Psoas muscle (tissue), 7 donors: ENCODE measurements at regions not wholly inside any gene's neighbourhood (a gene's known extent, or its start where the extent isn't known, plus 50 kb on each side); places are given as distances from the start of the nearest gene placed in this dataset.

Experiments used
- ATAC-seq, 4 donors: fragments of 200-7000 bp; cut with Tn5 transposase; one replicate each; pipeline ENCODE4 v1.9.1; 2020; ENCODE audit warnings: moderate library complexity in 3 of 4, mild to moderate bottlenecking in 2 of 4
- DNase-seq, 2 donors: peaks; one replicate each; pipeline ENCODE4 v3.0.0-alpha.2; 2020
- H3K27ac ChIP-seq: fragments of 200-600 bp; one replicate; pipeline ENCODE4 v1.8.0; 2022
- H3K27me3 ChIP-seq, 3 donors: fragments of 200-600 bp in 1 of 3; one replicate each; pipeline versions ENCODE4 v1.6.1 to v1.8.0; 2013 to 2022; ENCODE audit warnings: low read length in 2 of 3, mild to moderate bottlenecking in 2 of 3, moderate library complexity in 1 of 3; ENCODE audit not compliant: insufficient read depth in 3 of 3
- H3K36me3 ChIP-seq, 2 donors: fragments of 200-600 bp in 1 of 2; one replicate each; pipeline versions ENCODE4 v1.6.1 to v1.8.0; 2013 to 2022; ENCODE audit warnings: low read depth in 1 of 2, mild to moderate bottlenecking in 1 of 2, moderate library complexity in 1 of 2; ENCODE audit not compliant: insufficient read depth in 1 of 2
- H3K4me1 ChIP-seq: fragments of 200-600 bp; one replicate; pipeline ENCODE4 v1.8.0; 2022
- H3K4me3 ChIP-seq: fragments of 200-600 bp; one replicate; pipeline ENCODE4 v1.8.0; 2022; ENCODE audit warnings: mild to moderate bottlenecking
- H3K9me3 ChIP-seq: fragments of 200-600 bp; one replicate; pipeline ENCODE4 v1.8.0; 2022
- CTCF ChIP-seq: fragments of 200-600 bp; IDR thresholded peaks from one replicate; pipeline ENCODE4 v1.8.0; 2022; ENCODE audit warnings: antibody characterized with exemption
- WGBS, 3 donors: extraction: QIAGEN DNeasy Blood & Tissue Kit; methylation state at CpG; one replicate each; pipeline versions ENCODE4 v1.1.6 to v1.1.7; 2013; 5-methylcytosine and 5-hydroxymethylcytosine counted together
- intact Hi-C, 2 donors: fragments of 100-400 bp; cut with DNase I; formaldehyde crosslinking; loops; one replicate each; pipeline versions ENCODE4 v1.11.0 to v1.14.2; 2022
- donor health status: healthy with polysubstance abuse.
- donor health status: DM: no; HTN: no; CAD: no; lungs with moderate emphysema.
- donor health status: Bipolar disorder and iron deficiency.
- donor health status: healthy.
- donor health status: DM: yes; HTN: yes; CAD: no.
- donor health status: DM: no; HTN: no; CAD: no.
- donor health status: DM: yes; HTN: yes; CAD: no.

- no peak overlapping the region for H3K4me3 ChIP-seq
- intact Hi-C loops, result no loop called here
- no peaks in the 10 kb centered on the region for H3K36me3 ChIP-seq
- no peak overlapping the region for H3K27ac ChIP-seq
- 0 to 2% (median 0%) methylated on average over 1 of the region's 1 CpG for WGBS, 3 donors
- TF ChIP-seq CTCF, result no peak
- H3K4me1 ChIP-seq, result no peaks in the 10 kb centered on the region
- DNase-seq, result no peak
- H3K9me3 ChIP-seq, result peaks cover 3% of the 10 kb centered on the region
- ATAC-seq, result no peak
- no peaks in the 10 kb centered on the region for H3K27me3 ChIP-seq
Observed at GRCh38 chr2:192473331-192473730, 278.6 kb upstream of the TMEFF2 start.

GRCh38 chr2:192471982-192472381 is 277.2 kb upstream of the TMEFF2 start:
- intact Hi-C loops, result no loop called here
- no peak for DNase-seq
- Histone ChIP-seq H3K4me1 (no peaks in the 10 kb centered on the region), H3K36me3 (no peaks in the 10 kb centered on the region), H3K27me3 (no peaks in the 10 kb centered on the region), H3K9me3 (peaks cover 3% of the 10 kb centered on the region), H3K27ac (no peak overlapping the region), H3K4me3 (no peak overlapping the region)
- no peak for ATAC-seq
- TF ChIP-seq CTCF, result no peak

GRCh38 chr2:192469612-192470011 is 274.9 kb upstream of the TMEFF2 start:
- Histone ChIP-seq H3K36me3 (no peaks in the 10 kb centered on the region), H3K27ac (no peak overlapping the region), H3K4me3 (no peak overlapping the region), H3K9me3 (peaks cover 3% of the 10 kb centered on the region), H3K27me3 (no peaks in the 10 kb centered on the region), H3K4me1 (no peaks in the 10 kb centered on the region)
- ATAC-seq (no peak), DNase-seq (no peak)
- 66 to 79% (median 72%) methylated on average over 1 of the region's 1 CpG for WGBS, 3 donors
- TF ChIP-seq CTCF, result no peak
- intact Hi-C loops, result no loop called here

GRCh38 chr2:192467953-192468660 is 273.4 kb upstream of the TMEFF2 start:
- Histone ChIP-seq H3K4me1 (no peaks in the 10 kb centered on the region), H3K27ac (no peak overlapping the region), H3K36me3 (no peaks in the 10 kb centered on the region), H3K9me3 (no peaks in the 10 kb centered on the region), H3K4me3 (no peak overlapping the region), H3K27me3 (no peaks in the 10 kb centered on the region)
- no peak for TF ChIP-seq CTCF
- ATAC-seq (no peak), DNase-seq (no peak)
- 75 to 84% (median 76%) methylated on average over 4 of the region's 4 CpGs for WGBS, 3 donors
- intact Hi-C loops, result no loop called here

- Histone ChIP-seq H3K9me3 (no peaks in the 10 kb centered on the region), H3K27me3 (no peaks in the 10 kb centered on the region), H3K4me1 (no peaks in the 10 kb centered on the region), H3K27ac (no peak overlapping the region), H3K36me3 (no peaks in the 10 kb centered on the region), H3K4me3 (no peak overlapping the region)
- DNase-seq, result no peak
- intact Hi-C loops, result no loop called here
- ATAC-seq, result no peak
- TF ChIP-seq CTCF, result no peak
- 19 to 54% (median 35%) methylated on average over 1 of the region's 1 CpG for WGBS, 3 donors
Observed at GRCh38 chr2:192465141-192465540, 270.4 kb upstream of the TMEFF2 start.
